ENCODE measurements at regions not wholly inside any gene's neighbourhood (a gene's known extent, or its start where the extent isn't known, plus 50 kb on each side); places are given as distances from the start of the nearest gene placed in this dataset.

- Mint-ChIP-seq H3K9me3 (peaks cover 8% of the 10 kb centered on the region in 2 donors), H3K27ac (no peak overlapping the region), H3K4me3 (no peak overlapping the region), H3K4me1 (no peaks in the 10 kb centered on the region), H3K27me3 (ENCODE audit: low read depth in 2 of 2) (no peaks in the 10 kb centered on the region), H3K36me3 (no peaks in the 10 kb centered on the region)
- Histone ChIP-seq H3K27me3 (ENCODE audit: control insufficient read depth, insufficient read depth, low read length) (no peaks in the 10 kb centered on the region), H3K4me1 (ENCODE audit: control insufficient read depth, insufficient read depth, low read length) (no peaks in the 10 kb centered on the region), H3K4me3 (ENCODE audit: low read length) (no peak overlapping the region), H3K9me3 (ENCODE audit: control insufficient read depth, insufficient read depth, low read length) (no peaks in the 10 kb centered on the region), H3K36me3 (ENCODE audit: control insufficient read depth, insufficient read depth, low read length) (no peaks in the 10 kb centered on the region), H3K27ac (ENCODE audit: low read length) (no peak overlapping the region)
- DNase-seq (no peak), ATAC-seq (no peak)
- intact Hi-C loops (cut with micrococcal nuclease): no loop called here
- TF ChIP-seq, protein P1, sequence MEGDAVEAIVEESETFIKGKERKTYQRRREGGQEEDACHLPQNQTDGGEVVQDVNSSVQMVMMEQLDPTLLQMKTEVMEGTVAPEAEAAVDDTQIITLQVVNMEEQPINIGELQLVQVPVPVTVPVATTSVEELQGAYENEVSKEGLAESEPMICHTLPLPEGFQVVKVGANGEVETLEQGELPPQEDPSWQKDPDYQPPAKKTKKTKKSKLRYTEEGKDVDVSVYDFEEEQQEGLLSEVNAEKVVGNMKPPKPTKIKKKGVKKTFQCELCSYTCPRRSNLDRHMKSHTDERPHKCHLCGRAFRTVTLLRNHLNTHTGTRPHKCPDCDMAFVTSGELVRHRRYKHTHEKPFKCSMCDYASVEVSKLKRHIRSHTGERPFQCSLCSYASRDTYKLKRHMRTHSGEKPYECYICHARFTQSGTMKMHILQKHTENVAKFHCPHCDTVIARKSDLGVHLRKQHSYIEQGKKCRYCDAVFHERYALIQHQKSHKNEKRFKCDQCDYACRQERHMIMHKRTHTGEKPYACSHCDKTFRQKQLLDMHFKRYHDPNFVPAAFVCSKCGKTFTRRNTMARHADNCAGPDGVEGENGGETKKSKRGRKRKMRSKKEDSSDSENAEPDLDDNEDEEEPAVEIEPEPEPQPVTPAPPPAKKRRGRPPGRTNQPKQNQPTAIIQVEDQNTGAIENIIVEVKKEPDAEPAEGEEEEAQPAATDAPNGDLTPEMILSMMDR (IDR thresholded peaks at IDR 0.05): no peak
- WGBS (ENCODE audit: insufficient coverage): 100% methylated on average over 1 of the region's 1 CpG
Observed at GRCh38 chr12:97939156-97939555, 476.6 kb downstream of the RMST start.

- H3K4me3 Mint-ChIP-seq: no peak overlapping the region
- Histone ChIP-seq H3K4me3 (ENCODE audit: low read length) (no peak overlapping the region), H3K27me3 (ENCODE audit: control insufficient read depth, insufficient read depth, low read length) (no peaks in the 10 kb centered on the region), H3K9me3 (ENCODE audit: control insufficient read depth, insufficient read depth, low read length) (no peaks in the 10 kb centered on the region), H3K36me3 (ENCODE audit: control insufficient read depth, insufficient read depth, low read length) (no peaks in the 10 kb centered on the region), H3K4me1 (ENCODE audit: control insufficient read depth, insufficient read depth, low read length) (no peaks in the 10 kb centered on the region), H3K27ac (ENCODE audit: low read length) (no peak overlapping the region)
- ATAC-seq: no peak
- TF ChIP-seq, protein P1 (IDR thresholded peaks at IDR 0.05): no peak
- no peaks in the 10 kb centered on the region for H3K4me1 Mint-ChIP-seq
- no peak for DNase-seq
- WGBS (ENCODE audit: insufficient coverage): 90% methylated on average over 1 of the region's 1 CpG
- intact Hi-C loops (cut with micrococcal nuclease): no loop called here
- H3K36me3 Mint-ChIP-seq: no peaks in the 10 kb centered on the region
- no peak overlapping the region for H3K27ac Mint-ChIP-seq
- peaks cover 6 to 8% of the 10 kb centered on the region in 2 donors for H3K9me3 Mint-ChIP-seq
- no peaks in the 10 kb centered on the region for H3K27me3 Mint-ChIP-seq (ENCODE audit: low read depth in 2 of 2)
Observed at GRCh38 chr12:97940105-97940504, 477.5 kb downstream of the RMST start.

- no peak overlapping the region for H3K27ac ChIP-seq (ENCODE audit: low read length)
- peaks cover 6 to 8% of the 10 kb centered on the region in 2 donors for H3K9me3 Mint-ChIP-seq
- H3K4me3 ChIP-seq (ENCODE audit: low read length): no peak overlapping the region
- no peak for DNase-seq
- H3K36me3 ChIP-seq (ENCODE audit: control insufficient read depth, insufficient read depth, low read length): no peaks in the 10 kb centered on the region
- H3K36me3 Mint-ChIP-seq: no peaks in the 10 kb centered on the region
- no peaks in the 10 kb centered on the region for H3K4me1 Mint-ChIP-seq
- TF ChIP-seq, protein P1 (IDR thresholded peaks at IDR 0.05): no peak
- H3K9me3 ChIP-seq (ENCODE audit: control insufficient read depth, insufficient read depth, low read length): no peaks in the 10 kb centered on the region
- 72% methylated on average over 2 of the region's 2 CpGs for WGBS (ENCODE audit: insufficient coverage)
- intact Hi-C loops (cut with micrococcal nuclease): no loop called here
- no peak overlapping the region for H3K4me3 Mint-ChIP-seq
- no peak overlapping the region for H3K27ac Mint-ChIP-seq
- H3K27me3 ChIP-seq (ENCODE audit: control insufficient read depth, insufficient read depth, low read length): no peaks in the 10 kb centered on the region
- ATAC-seq: no peak
- no peaks in the 10 kb centered on the region for H3K4me1 ChIP-seq (ENCODE audit: control insufficient read depth, insufficient read depth, low read length)
- H3K27me3 Mint-ChIP-seq (ENCODE audit: low read depth in 2 of 2): no peaks in the 10 kb centered on the region
Observed at GRCh38 chr12:97940629-97941028, 478.0 kb downstream of the RMST start.

- H3K4me3 ChIP-seq (ENCODE audit: low read length): no peak overlapping the region
Observed at GRCh38 chr12:97941686-97942354, 479.2 kb downstream of the RMST start.

More at GRCh38 chr12:97941686-97942354, 479.2 kb downstream of the RMST start:
- Histone ChIP-seq H3K9me3 (ENCODE audit: control insufficient read depth, insufficient read depth, low read length) (no peaks in the 10 kb centered on the region), H3K36me3 (ENCODE audit: control insufficient read depth, insufficient read depth, low read length) (no peaks in the 10 kb centered on the region), H3K4me1 (ENCODE audit: control insufficient read depth, insufficient read depth, low read length) (no peaks in the 10 kb centered on the region), H3K27ac (ENCODE audit: low read length) (no peak overlapping the region), H3K27me3 (ENCODE audit: control insufficient read depth, insufficient read depth, low read length) (no peaks in the 10 kb centered on the region)
- ATAC-seq (no peak), DNase-seq (no peak)
- Mint-ChIP-seq H3K36me3 (no peaks in the 10 kb centered on the region), H3K27ac (no peak overlapping the region), H3K27me3 (ENCODE audit: low read depth in 2 of 2) (no peaks in the 10 kb centered on the region), H3K4me1 (no peaks in the 10 kb centered on the region), H3K4me3 (no peak overlapping the region), H3K9me3 (peaks cover 5 to 9% of the 10 kb centered on the region in 2 donors)
- TF ChIP-seq, protein P1 (IDR thresholded peaks at IDR 0.05): no peak
- WGBS (ENCODE audit: insufficient coverage): 94% methylated on average over 2 of the region's 3 CpGs
- intact Hi-C loops (cut with micrococcal nuclease): no loop called here
